ENCODE measurements at regions not wholly inside any gene's neighbourhood (a gene's known extent, or its start where the extent isn't known, plus 50 kb on each side); places are given as distances from the start of the nearest gene placed in this dataset.

GRCh38 chr6:134719911-134720310, 230.0 kb downstream of the ALDH8A1 start:
- TF ChIP-seq CTCF (IDR thresholded peaks at IDR 0.05; ENCODE audit: insufficient read depth, low read depth, low read length, missing control alignments) = no peak
- no peak for DNase-seq (ENCODE audit: low read depth)
- H3K4me3 ChIP-seq (ENCODE audit: low read depth, low read length) = no peak overlapping the region

- no peak for DNase-seq (ENCODE audit: low read depth)
- TF ChIP-seq CTCF (IDR thresholded peaks at IDR 0.05; ENCODE audit: insufficient read depth, low read depth, low read length, missing control alignments) = no peak
Measured at GRCh38 chr6:134719286-134719685, 230.6 kb downstream of the ALDH8A1 start.

GRCh38 chr6:134714679-134715078, 235.2 kb downstream of the ALDH8A1 start:
- no peak for DNase-seq (ENCODE audit: low read depth)
- TF ChIP-seq CTCF (IDR thresholded peaks at IDR 0.05; ENCODE audit: insufficient read depth, low read depth, low read length, missing control alignments) = no peak
- no peak overlapping the region for H3K4me3 ChIP-seq (ENCODE audit: low read depth, low read length)

More at GRCh38 chr6:134719286-134719685, 230.6 kb downstream of the ALDH8A1 start:
- no peak overlapping the region for H3K4me3 ChIP-seq (ENCODE audit: low read depth, low read length)

- DNase-seq (ENCODE audit: low read depth) = no peak
- no peak overlapping the region for H3K4me3 ChIP-seq (ENCODE audit: low read depth, low read length)
- TF ChIP-seq CTCF (IDR thresholded peaks at IDR 0.05; ENCODE audit: insufficient read depth, low read depth, low read length, missing control alignments) = no peak
Measured at GRCh38 chr6:134714113-134714512, 235.8 kb downstream of the ALDH8A1 start.

- TF ChIP-seq CTCF (IDR thresholded peaks at IDR 0.05; ENCODE audit: insufficient read depth, low read depth, low read length, missing control alignments) = no peak
- no peak overlapping the region for H3K4me3 ChIP-seq (ENCODE audit: low read depth, low read length)
- no peak for DNase-seq (ENCODE audit: low read depth)
Measured at GRCh38 chr6:134712311-134712710, 237.6 kb downstream of the ALDH8A1 start.

- no peak for DNase-seq (ENCODE audit: low read depth)
- TF ChIP-seq CTCF (IDR thresholded peaks at IDR 0.05; ENCODE audit: insufficient read depth, low read depth, low read length, missing control alignments) = no peak
- H3K4me3 ChIP-seq (ENCODE audit: low read depth, low read length) = no peak overlapping the region
Measured at GRCh38 chr6:134708079-134708478, 241.8 kb downstream of the ALDH8A1 start.

GRCh38 chr6:134707342-134708031, 242.4 kb downstream of the ALDH8A1 start:
- DNase-seq (ENCODE audit: low read depth) = no peak
- TF ChIP-seq CTCF (IDR thresholded peaks at IDR 0.05; ENCODE audit: insufficient read depth, low read depth, low read length, missing control alignments) = no peak
- no peak overlapping the region for H3K4me3 ChIP-seq (ENCODE audit: low read depth, low read length)
